Mucosa of rectum (tissue), 2 donors: ENCODE measurements at regions not wholly inside any gene's neighbourhood (a gene's known extent, or its start where the extent isn't known, plus 50 kb on each side); places are given as distances from the start of the nearest gene placed in this dataset.

ENCODE experiments used
- H3K27ac ChIP-seq, 2 donors: one replicate each; pipeline ENCODE4 v1.7.0; 2013; ENCODE audit warnings: inconsistent platforms in 2 of 2, low read depth in 2 of 2, low read length in 2 of 2
- H3K27me3 ChIP-seq, 2 donors: one replicate each; pipeline ENCODE4 v1.7.0; 2013; ENCODE audit warnings: low read length in 2 of 2; ENCODE audit not compliant: control insufficient read depth in 2 of 2, insufficient read depth in 2 of 2
- H3K36me3 ChIP-seq, 2 donors: one replicate each; pipeline ENCODE4 v1.7.0; 2013; ENCODE audit warnings: low read length in 2 of 2; ENCODE audit not compliant: control insufficient read depth in 2 of 2, insufficient read depth in 2 of 2
- H3K4me1 ChIP-seq, 2 donors: one replicate each; pipeline ENCODE4 v1.7.0; 2013; ENCODE audit warnings: low read length in 2 of 2, mild to moderate bottlenecking in 1 of 2; ENCODE audit not compliant: control insufficient read depth in 2 of 2, insufficient read depth in 2 of 2
- H3K4me3 ChIP-seq, 2 donors: one replicate each; pipeline ENCODE4 v1.7.0; 2013; ENCODE audit warnings: low read length in 2 of 2
- H3K9ac ChIP-seq, 2 donors: one replicate each; pipeline ENCODE4 v1.7.0; 2013; ENCODE audit warnings: low read length in 2 of 2, low read depth in 1 of 2, mild to moderate bottlenecking in 1 of 2
- H3K9me3 ChIP-seq, 2 donors: one replicate each; pipeline ENCODE4 v1.7.0; 2013; ENCODE audit warnings: low read length in 2 of 2; ENCODE audit not compliant: control insufficient read depth in 2 of 2
- donor health status: healthy.
- donor health status: Normal muscosa, but diverticular disease.

- no peaks in the 10 kb centered on the region for H3K36me3 ChIP-seq
- H3K27ac ChIP-seq = no peak overlapping the region
- no peaks in the 10 kb centered on the region for H3K9me3 ChIP-seq
- H3K4me1 ChIP-seq = no peaks in the 10 kb centered on the region
- H3K9ac ChIP-seq = no peak overlapping the region
- H3K27me3 ChIP-seq = no peaks in the 10 kb centered on the region
- H3K4me3 ChIP-seq = no peak overlapping the region
Observed at GRCh38 chr18:75341897-75342296, 85.6 kb downstream of the SMIM21 start.

- H3K27me3 ChIP-seq = no peaks in the 10 kb centered on the region
- H3K4me1 ChIP-seq = no peaks in the 10 kb centered on the region
- H3K9ac ChIP-seq = no peak overlapping the region
- no peak overlapping the region for H3K4me3 ChIP-seq
- H3K27ac ChIP-seq = no peak overlapping the region
- no peaks in the 10 kb centered on the region for H3K36me3 ChIP-seq
- H3K9me3 ChIP-seq = no peaks in the 10 kb centered on the region
Observed at GRCh38 chr18:75341267-75341666, 86.2 kb downstream of the SMIM21 start.

- H3K9ac ChIP-seq = no peak overlapping the region
- H3K27me3 ChIP-seq = no peaks in the 10 kb centered on the region
- no peaks in the 10 kb centered on the region for H3K9me3 ChIP-seq
- no peaks in the 10 kb centered on the region for H3K4me1 ChIP-seq
- H3K4me3 ChIP-seq = no peak overlapping the region
- H3K36me3 ChIP-seq = no peaks in the 10 kb centered on the region
- H3K27ac ChIP-seq = no peak overlapping the region
Observed at GRCh38 chr18:75339936-75340605, 87.4 kb downstream of the SMIM21 start.
